H1 (cell line): ENCODE measurements at regions not wholly inside any gene's neighbourhood (a gene's known extent, or its start where the extent isn't known, plus 50 kb on each side); places are given as distances from the start of the nearest gene placed in this dataset.

ENCODE experiments used
- EGR1 ChIP-seq: IDR thresholded peaks from 2 replicates; pipeline ENCODE4 v1.6.1; 2011; ENCODE audit warnings: low read depth, low read length, borderline replicate concordance
- RXRA ChIP-seq: IDR thresholded peaks from 2 replicates; pipeline ENCODE4 v1.6.1; 2011; ENCODE audit warnings: low read depth, mild to moderate bottlenecking, low read length, moderate library complexity; ENCODE audit not compliant: insufficient read depth
- SP4 ChIP-seq: IDR thresholded peaks from 2 replicates; pipeline ENCODE4 v1.6.1; 2012; ENCODE audit warnings: low read length, inconsistent platforms

GRCh38 chr5:38104497-38105230, 153.7 kb upstream of the EGFLAM start (continued):
- no peak for TF ChIP-seq RXRA
- TF ChIP-seq SP4: no peak
- TF ChIP-seq EGR1: no peak
